ENCODE measurements at regions not wholly inside any gene's neighbourhood (a gene's known extent, or its start where the extent isn't known, plus 50 kb on each side); places are given as distances from the start of the nearest gene placed in this dataset.

GRCh38 chr13:97629601-97630272 lies 195.8 kb downstream of the RAP2A start:
- TF ChIP-seq FOS (IDR thresholded peaks at IDR 0.05; ENCODE audit: low read depth, low read length) (no peak), RFX5 (IDR thresholded peaks at IDR 0.05; ENCODE audit: low read depth, low read length) (no peak), RCOR1 (IDR thresholded peaks at IDR 0.05; ENCODE audit: insufficient replicate concordance, low read length) (no peak), CTCF (conservative IDR thresholded peaks at IDR 0.05; ENCODE audit: low read depth, low read length) (no peak)
- Histone ChIP-seq H3K56ac (ENCODE audit: extremely low read depth, insufficient read depth, low read length) (no peak overlapping the region), H3K9me1 (ENCODE audit: insufficient read depth, low read length) (no peaks in the 10 kb centered on the region), H3K23ac (ENCODE audit: low read depth, low read length) (no peak overlapping the region), H2BK15ac (ENCODE audit: low read depth, low read length) (no peak overlapping the region), H3K4me1 (ENCODE audit: control insufficient read depth, insufficient read depth, low read length) (no peaks in the 10 kb centered on the region), H2AFZ (replicated peaks; ENCODE audit: low read length, poor library complexity) (no peak overlapping the region), H3K27me3 (ENCODE audit: control insufficient read depth, insufficient read depth, low read length) (peaks cover 6% of the 10 kb centered on the region), H3K14ac (replicated peaks; ENCODE audit: low read depth, low read length) (no peak overlapping the region), H3K4me2 (ENCODE audit: low read depth, low read length) (no peak overlapping the region), H2AK5ac (ENCODE audit: low read depth, low read length) (no peak overlapping the region), H4K5ac (ENCODE audit: low read depth, low read length) (no peak overlapping the region), H4K91ac (ENCODE audit: insufficient read depth, low read depth, low read length) (no peak overlapping the region), H3K4ac (ENCODE audit: low read depth, low read length) (no peak overlapping the region), H3K18ac (ENCODE audit: low read depth, low read length) (no peak overlapping the region), H2AK9ac (replicated peaks; ENCODE audit: low read depth, low read length, poor library complexity) (no peak overlapping the region), H3K27ac (ENCODE audit: insufficient read depth, low read length) (no peak overlapping the region), H3K9ac (ENCODE audit: low read depth, low read length) (no peak overlapping the region), H4K20me1 (ENCODE audit: insufficient read depth, low read length) (no peaks in the 10 kb centered on the region), H3K4me3 (ENCODE audit: insufficient read depth, low read depth, low read length) (no peak overlapping the region), H2BK120ac (ENCODE audit: low read depth, low read length) (no peak overlapping the region), H3K9me3 (ENCODE audit: control insufficient read depth, insufficient read depth, low read length) (0 out of 2 replicates have a peak, but pooled peaks cover 2% of the 10 kb centered on the region), H3K36me3 (ENCODE audit: control insufficient read depth, insufficient read depth, low read length) (no peaks in the 10 kb centered on the region), H4K8ac (ENCODE audit: low read depth in 2 of 2, low read length in 2 of 2) (no peak overlapping the region), H2BK5ac (ENCODE audit: low read depth, low read length, poor library complexity, severe bottlenecking) (no peak overlapping the region), H3K79me1 (ENCODE audit: low read depth in 1 of 2, low read length in 2 of 2) (no peaks in the 10 kb centered on the region), H2BK20ac (ENCODE audit: low read depth, low read length) (no peak overlapping the region)
- in situ Hi-C loops (cut with MboI; ENCODE audit: low sequenced_read_pairs) (no loop called here), intact Hi-C loops (cut with micrococcal nuclease) (no loop called here), dilution Hi-C loops (cut with HindIII; ENCODE audit: low sequenced_read_pairs, unreplicated experiment) (no loop called here)
- ChIA-PET CTCF (no interaction called here), POLR2A (ENCODE audit: unreplicated experiment) (no interaction called here)
- WGBS, 2 experiments (ENCODE audit: extremely low coverage in 2 of 2, insufficient read length in 1 of 2), result 57% methylated on average over 3 of the region's 6 CpGs; no CpG with 5 or more reads in 1 of the 2 experiments
- DNase-seq (no peak), ATAC-seq (ENCODE audit: low read depth) (no peak)
- no TSS peak for BruUV-seq (replicated peaks)
